LNCaP clone FGC (cell line): ENCODE measurements at regions not wholly inside any gene's neighbourhood (a gene's known extent, or its start where the extent isn't known, plus 50 kb on each side); places are given as distances from the start of the nearest gene placed in this dataset.

Experiments used
- DNase-seq: peaks from one replicate; pipeline ENCODE4 v3.0.0-alpha.2; 2011; ENCODE audit warnings: low read depth
- H3K4me3 ChIP-seq: 2 replicates; pipeline ENCODE4 v1.5.1; 2011; ENCODE audit warnings: mild to moderate bottlenecking, low read depth, low read length, control low read depth
- CTCF ChIP-seq: IDR thresholded peaks from 2 replicates; pipeline ENCODE4 v1.5.1; 2012; ENCODE audit warnings: mild to moderate bottlenecking; ENCODE audit not compliant: control insufficient read depth, insufficient read depth; ENCODE audit errors: extremely low read depth

DNA sequence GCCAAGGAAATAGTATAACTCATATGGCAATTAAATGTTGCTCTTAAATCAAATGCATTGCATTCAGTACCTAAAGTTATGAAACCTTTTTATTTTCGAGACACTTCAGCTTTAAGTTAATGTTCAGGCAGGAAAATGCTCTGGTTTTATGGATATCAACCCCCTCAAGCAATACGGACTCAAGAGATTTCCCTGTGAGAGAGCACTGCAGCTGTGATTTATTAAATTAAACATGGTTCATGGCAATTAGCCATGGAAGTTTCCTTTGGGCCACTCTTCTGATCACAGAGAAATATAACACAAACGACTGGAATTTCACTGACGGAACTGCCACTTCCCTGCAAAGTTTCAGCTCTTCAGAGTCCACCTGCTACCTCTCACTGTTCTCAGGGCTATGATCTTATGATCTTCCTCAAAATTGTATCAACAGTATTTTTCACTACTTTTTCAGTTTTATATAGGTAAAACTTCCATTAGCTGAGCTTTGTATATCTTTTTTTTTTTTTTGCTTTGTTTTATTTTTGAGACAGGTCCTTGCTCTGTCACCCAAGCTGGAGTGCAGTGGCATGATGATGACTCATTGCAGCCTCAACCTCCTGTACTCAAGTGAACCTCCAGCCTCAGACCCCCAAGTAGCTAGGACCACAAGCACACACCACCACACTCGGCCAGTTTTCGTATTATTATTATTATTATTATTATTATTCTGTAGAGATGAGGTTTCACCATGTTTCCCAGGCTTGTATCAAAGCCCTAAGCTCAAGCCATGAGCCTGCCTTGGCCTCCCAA lies 923.1 kb upstream of the TMPRSS15 start:
- DNase-seq = no peak
- no peak overlapping the region for H3K4me3 ChIP-seq
- no peak for TF ChIP-seq CTCF

DNA sequence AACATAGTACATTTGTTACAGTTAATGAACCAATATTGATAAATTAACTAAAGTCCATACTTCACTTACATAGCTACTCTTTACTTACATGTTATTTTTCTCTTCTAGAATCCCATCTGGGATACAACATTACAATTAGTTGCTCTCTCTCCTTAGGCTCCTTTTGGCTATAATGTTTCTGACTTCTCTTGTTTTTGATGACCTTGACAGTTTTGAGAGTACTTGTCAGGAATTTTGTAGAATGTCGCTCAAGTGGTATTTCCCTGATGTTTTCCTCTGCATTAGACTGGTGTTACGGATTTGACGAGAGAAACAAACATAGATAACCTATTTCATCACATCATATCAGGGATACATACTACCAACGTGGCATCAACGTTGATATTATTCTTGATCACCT lies 925.4 kb upstream of the TMPRSS15 start:
- H3K4me3 ChIP-seq = no peak overlapping the region
- TF ChIP-seq CTCF = no peak
- DNase-seq = no peak

GRCh38 chr21:19340303-19340702 lies 936.7 kb upstream of the TMPRSS15 start:
- H3K4me3 ChIP-seq = no peak overlapping the region
- DNase-seq = no peak
- no peak for TF ChIP-seq CTCF

- TF ChIP-seq CTCF = no peak
- H3K4me3 ChIP-seq = no peak overlapping the region
- DNase-seq = no peak
Measured at GRCh38 chr21:19340954-19341353, 937.4 kb upstream of the TMPRSS15 start.

DNA sequence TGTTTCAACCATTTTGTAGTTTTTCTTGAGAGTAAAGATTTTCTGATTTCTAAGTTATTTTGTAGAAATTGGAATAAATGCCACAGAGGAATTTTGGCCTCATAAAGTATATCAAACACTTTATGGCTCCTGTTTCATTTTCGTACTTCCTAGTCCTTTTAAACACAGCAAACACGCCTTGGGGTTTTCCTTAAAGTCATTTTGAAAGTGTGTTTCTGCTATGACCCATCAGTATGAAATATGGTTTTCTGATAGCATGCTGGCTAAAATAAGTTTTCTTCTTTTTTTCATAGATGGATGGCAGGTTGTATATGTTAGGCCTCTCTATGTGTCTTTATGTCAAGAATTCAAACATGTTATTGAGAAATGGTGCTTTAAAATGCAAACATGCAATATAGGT lies 940.1 kb upstream of the TMPRSS15 start:
- DNase-seq = no peak
- no peak for TF ChIP-seq CTCF
- H3K4me3 ChIP-seq = no peak overlapping the region

- H3K4me3 ChIP-seq = no peak overlapping the region
- TF ChIP-seq CTCF = no peak
- no peak for DNase-seq
Measured at GRCh38 chr21:19350286-19350685, 946.7 kb upstream of the TMPRSS15 start.

DNA sequence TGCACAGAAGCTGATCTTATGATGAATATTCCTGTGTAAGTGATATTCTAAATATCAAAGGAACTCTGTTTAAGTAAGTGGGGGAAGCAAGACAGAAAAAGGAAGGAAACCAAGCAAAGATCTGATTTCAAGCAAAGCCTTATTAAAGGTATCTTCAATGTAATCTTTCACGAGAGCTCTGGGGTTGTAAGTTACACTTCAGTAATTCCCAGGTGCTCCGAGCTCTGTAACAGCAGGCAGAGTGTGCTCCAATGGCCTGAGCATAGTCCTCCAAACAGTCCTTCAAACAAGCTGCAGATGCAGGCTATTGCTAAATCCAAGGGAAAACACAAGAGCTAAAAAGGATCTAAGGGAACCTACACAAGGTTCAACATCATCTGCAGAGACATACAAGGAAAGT lies 949.7 kb upstream of the TMPRSS15 start:
- TF ChIP-seq CTCF = no peak
- H3K4me3 ChIP-seq = no peak overlapping the region
- DNase-seq = no peak
